GM18861 (cell line): ENCODE measurements at regions not wholly inside any gene's neighbourhood (a gene's known extent, or its start where the extent isn't known, plus 50 kb on each side); places are given as distances from the start of the nearest gene placed in this dataset.
"Not testable (repeated sequence)": the region's sequence is repeated elsewhere in the genome, so short reads cannot be mapped to it uniquely, and the experiment has no call there.

Source experiments
- ATAC-seq: cut with Tn5 transposase; IDR thresholded peaks from one replicate; pipeline ENCODE4 v1.9.1; 2021; ENCODE audit not compliant: unreplicated experiment

DNA sequence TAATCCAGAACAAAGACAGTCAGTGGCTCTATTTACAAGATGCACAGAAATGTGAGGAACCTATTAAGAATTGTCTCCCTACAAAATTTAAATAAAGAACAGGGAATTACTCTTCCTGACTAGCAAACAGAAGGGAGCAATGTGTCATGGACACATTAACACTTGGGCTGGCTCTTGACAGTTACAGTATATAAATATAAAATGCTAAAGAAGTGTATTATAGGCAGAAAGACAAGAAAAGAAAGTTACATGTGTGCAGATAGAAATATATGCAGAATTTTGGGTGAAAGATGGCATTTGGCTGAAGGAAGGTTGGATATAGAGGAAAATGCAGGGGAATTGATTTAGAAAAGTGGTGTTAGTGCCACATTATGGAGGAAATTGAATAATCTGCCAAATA, 2257.1 kb upstream of the ACO1 start:
- no peak for ATAC-seq

- no peak for ATAC-seq
Observed at GRCh38 chr9:30140407-30140806, 2244.0 kb upstream of the ACO1 start.

DNA sequence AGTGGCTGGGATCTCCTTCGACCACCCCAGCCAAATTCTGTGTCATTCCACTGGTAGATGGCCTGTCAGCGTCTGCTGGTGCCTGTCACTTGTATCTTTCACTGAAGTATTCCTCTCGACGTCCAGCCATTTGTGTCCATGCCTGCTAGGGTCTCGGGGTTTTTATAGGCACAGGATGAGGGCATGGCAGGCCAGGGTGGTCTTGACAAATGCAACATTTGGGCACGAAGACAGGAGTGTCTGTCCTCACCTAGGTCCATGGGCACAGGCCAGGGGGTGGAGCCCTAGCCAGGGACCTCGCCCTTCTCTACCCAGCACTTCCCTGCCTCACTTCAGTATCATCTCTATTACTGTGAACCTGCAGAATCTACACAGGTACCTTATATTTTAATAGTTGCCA, 2223.9 kb upstream of the ACO1 start:
- no peak for ATAC-seq

- ATAC-seq: no peak
Observed at GRCh38 chr9:30172206-30172605, 2212.2 kb upstream of the ACO1 start.

GRCh38 chr9:30178610-30179009, 2205.8 kb upstream of the ACO1 start:
- no peak for ATAC-seq

- ATAC-seq: no peak
Observed at GRCh38 chr9:30193421-30193820, 2191.0 kb upstream of the ACO1 start.

- no peak for ATAC-seq
Observed at GRCh38 chr9:30196941-30197340, 2187.5 kb upstream of the ACO1 start.

DNA sequence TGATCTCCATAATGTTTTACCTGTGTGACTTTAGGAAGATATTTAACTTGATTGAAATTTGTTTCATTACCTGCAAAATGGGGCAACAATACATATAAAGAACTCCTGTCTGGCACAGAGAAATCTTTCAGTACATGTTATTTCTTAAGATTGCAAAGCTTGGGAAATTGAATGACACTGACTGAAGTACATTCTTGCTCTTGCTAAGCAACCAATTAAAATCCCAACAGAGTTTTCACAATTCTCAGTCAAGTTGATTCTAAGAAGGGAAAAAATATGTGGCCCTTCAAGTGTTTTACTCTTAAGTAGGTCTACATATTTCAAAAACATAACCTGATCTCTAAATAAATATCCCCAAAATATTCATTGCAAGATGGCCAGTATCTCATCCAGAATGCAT, 2187.0 kb upstream of the ACO1 start:
- ATAC-seq: no peak

DNA sequence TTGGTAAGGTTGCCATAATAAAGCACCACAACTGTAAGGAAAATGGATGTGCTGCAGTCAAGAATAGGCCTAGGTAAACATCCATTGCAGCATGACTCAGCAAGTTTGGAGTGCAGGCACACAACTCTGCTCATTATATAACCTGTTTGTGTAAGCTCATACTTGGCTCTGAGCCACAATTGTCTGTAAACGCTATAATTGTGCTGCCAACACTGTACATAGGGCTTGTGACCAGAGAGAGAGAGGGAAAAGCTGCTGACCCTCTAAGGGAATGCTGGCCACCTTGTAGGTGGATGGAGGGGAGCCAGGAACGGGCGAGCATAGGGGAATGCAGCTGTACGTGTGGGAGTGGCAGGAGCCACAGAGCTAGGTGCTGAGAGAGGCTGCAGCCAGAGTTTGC, 2186.5 kb upstream of the ACO1 start:
- no peak for ATAC-seq

DNA sequence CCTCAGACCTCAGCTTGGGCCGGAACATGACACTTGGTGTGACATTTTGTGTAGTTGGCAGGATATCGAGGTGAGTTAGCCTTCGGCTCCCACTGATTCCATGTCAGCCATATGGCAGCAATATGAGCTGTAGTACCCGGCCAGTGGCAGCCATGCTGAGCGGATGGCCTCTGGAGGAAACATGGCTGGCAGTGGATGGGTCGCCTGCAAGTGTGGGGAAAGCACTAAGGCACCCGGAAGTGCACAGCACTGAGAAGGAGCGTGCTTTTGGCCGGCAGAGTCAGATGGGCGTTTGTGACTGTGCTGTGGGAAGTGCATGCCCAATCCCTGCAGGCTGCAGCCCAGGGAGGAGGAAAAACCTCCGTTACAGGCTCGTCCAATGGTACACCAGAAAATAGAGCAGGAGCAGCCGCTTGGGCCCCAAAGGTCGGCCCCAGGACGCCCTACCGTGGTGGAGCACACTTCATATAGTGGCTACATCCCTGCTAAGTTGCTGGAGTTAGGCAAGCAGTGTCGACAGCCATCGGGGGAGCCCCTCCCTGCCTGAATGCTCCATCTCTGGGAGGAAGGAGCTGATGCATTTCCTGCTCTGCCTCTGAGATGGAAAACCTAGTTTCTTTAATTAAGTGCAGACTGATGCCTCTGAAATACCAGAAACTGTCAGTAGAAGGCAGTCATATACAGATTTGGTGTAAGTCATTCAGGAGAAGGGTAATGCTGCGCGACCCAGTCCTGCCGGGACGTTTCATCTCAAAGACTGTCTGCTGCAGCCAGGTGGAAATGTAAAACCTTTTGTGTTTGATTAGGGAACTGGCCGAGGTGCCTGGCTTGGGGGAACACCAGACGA, 2185.8 kb upstream of the ACO1 start:
- no peak for ATAC-seq

DNA sequence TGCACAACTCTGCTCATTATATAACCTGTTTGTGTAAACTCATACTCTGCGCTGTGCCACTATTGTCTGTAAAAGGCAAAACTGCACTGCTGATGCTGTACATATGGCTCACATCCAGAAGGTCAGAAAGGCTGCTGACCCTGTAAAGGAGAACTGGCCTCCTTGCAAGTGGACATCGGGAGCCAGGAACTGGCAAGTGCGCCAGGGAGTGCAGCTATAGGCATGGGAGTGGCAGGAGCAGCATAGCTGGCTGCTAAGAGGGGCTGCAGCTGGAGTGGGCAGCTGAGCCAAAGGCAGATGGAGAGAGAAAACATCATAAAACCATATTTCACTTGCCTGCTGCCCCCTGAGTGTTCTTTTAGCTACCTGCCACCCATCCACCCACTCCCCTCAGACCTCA, 2183.4 kb upstream of the ACO1 start:
- ATAC-seq: no peak

- no peak for ATAC-seq
Observed at GRCh38 chr9:30235068-30235467, 2149.4 kb upstream of the ACO1 start.

DNA sequence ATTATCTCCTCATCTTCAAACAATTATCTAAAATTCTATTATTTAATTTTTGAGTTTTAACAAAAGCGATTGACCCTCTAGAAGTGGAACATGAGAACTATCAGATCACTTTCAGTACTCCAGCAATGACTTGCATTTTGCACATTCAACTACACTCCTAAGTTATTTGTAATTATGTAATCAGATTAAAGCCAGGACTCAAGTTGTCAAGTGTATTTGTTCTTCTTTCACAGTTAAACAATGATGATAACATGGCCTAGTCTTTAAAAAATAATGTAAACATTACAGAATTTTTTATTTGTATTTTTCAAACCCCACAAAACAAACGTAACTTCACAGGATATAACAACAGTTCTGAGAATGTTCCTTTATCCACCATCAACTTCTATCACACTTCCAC, 2148.9 kb upstream of the ACO1 start:
- ATAC-seq: no peak

DNA sequence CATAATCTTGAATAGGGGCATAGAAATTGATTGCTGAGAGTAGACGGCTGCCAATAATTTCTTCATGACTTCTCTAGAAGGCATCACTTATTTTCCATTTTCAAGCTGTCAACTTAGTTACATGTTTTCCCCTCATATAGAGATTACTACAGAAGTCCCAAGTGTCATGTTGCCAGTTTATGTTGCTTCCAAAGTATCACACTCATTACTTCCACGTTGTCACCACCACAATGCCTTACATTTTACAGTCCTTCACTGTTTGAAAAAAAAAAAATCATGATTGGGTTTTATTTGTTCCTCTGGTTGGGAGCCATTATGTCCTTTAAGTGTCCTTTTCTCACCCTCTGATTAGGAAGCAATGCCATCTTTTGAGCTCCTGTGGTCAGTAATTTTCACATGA, 2144.6 kb upstream of the ACO1 start:
- ATAC-seq: no peak

GRCh38 chr9:30243467-30243866, 2141.0 kb upstream of the ACO1 start:
- no peak for ATAC-seq

DNA sequence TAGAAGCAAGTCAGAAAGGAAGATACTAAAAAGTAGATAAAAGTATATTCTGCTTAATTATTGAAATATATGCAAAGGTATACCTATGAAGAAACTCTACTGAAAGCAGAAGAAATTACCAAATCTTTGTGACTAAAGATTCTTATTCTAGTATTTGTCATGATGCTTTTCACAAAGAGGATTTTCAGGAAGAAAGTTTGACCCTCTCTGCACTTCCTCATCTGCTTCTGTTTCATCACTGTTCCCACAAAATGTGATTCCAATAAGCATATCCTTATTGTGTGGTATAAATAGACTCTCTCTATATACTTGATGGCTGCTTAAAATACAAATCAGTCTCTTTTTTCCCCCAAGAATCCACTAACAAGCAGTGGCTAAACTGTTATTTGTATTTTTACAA, 2139.6 kb upstream of the ACO1 start:
- ATAC-seq: no peak

- no peak for ATAC-seq
Observed at GRCh38 chr9:30250872-30251271, 2133.6 kb upstream of the ACO1 start.

- ATAC-seq: no peak
Observed at GRCh38 chr9:30258094-30258493, 2126.3 kb upstream of the ACO1 start.

DNA sequence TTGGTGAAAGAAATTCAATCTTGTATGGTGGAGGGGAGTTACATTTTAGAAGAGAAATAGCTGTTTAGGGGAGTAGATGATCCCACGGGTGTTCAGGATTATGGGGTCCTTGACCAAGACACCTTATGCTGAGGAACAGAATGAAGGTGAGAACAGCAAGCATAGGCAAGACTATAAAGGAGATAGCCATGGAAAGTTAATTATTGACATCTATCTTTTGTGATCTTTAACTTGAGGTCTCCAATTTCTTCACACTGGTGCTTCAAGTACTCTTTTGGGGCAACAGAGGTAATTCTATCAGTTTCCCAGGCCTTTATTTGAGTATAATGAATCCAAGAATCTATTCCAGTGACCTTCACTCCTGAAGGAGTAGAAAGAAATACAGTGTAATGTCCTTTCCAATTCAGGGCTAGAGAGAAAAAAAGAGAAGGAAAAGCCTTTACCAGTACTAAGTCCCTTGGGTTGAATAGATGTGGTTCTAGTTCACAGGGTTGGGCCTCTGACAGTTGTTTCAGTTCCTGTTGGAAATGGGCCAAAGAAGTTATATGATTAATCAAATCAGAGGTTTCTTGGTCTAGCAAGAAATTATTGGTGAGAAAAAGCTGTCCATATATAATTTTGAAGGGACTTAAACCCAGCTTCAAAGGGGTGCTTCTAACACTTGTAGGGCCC, 2104.1 kb upstream of the ACO1 start:
- peak; percentile 78 for ATAC-seq

DNA sequence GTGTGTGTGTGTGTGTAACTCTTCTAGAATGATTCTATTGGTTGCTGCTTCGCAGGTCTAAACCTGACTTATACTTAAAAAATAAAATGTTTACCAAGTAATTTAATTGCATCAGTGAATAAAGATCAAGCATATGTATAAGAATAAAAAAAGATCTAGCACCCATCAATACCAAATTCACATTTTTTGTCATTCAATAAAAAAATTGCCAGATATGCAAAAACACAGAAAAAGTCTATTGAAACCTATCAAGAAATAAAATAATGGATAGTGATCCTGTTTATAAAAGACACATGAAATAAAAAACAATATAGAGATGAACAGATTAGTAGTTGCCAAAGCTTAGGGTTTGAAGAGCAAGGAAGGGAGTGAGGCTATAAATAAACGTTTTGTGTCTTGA, 2095.0 kb upstream of the ACO1 start:
- no peak for ATAC-seq

- ATAC-seq: not testable (repeated sequence)
Observed at GRCh38 chr9:30292026-30292425, 2092.4 kb upstream of the ACO1 start.

GRCh38 chr9:30293231-30293630, 2091.2 kb upstream of the ACO1 start:
- no peak for ATAC-seq
